ENCODE measurements at regions not wholly inside any gene's neighbourhood (a gene's known extent, or its start where the extent isn't known, plus 50 kb on each side); places are given as distances from the start of the nearest gene placed in this dataset.

DNA sequence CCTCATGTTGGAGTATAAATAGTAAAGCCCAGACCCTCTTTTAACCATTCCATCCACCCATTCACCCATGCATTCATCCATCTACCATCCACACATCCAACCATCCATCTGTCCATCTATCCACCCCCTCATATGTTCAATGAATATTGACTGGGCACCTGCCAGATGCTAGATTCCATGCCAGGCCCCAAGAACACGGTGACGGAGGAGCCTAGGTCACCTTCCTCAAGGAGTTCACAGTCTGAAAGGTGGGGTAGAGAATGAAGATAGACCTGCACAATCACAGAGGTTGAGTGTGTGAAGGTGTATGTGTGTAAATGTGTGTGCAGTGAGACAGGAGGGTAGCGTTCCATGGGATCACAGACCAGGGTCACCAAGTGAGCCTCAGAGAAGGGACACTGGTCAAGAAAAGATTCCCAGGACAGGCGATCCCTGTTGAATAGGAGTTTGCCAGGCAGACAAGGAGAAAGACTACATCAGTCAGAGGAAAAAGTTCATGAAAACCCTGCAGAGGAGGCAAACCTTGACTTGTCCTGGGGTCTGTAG lies 287.2 kb downstream of the CYP26B1 start:
- DNase-seq: no peak

DNA sequence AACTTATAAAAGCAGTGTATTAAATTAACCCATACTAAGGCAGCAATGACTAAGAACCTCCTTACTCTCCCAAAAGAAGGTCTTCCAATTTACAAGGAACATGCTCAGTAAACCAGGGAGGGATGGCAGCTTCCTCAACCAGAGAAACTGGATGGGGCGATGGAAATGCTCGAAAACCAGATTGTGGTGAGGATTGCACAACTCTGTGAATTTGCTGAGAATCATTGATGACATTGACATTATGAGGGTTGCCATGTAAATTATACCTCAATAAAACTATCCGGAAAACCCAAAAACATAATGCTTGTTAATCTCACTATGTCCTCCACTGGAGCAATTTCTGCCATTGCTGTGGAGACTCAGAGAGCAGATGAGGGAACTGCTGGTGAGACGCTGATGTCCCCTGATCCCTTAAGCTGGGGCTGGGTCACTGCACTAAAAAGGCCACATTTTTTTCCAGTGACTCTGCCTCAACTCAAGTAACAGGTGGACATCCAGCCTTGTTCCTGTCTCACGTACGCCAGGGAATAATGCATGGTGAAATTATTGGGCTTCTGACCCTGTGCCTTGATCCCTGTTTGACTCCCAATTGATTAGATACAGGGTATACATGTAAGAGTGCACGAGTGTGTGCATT lies 288.3 kb downstream of the CYP26B1 start:
- DNase-seq: no peak

DNA sequence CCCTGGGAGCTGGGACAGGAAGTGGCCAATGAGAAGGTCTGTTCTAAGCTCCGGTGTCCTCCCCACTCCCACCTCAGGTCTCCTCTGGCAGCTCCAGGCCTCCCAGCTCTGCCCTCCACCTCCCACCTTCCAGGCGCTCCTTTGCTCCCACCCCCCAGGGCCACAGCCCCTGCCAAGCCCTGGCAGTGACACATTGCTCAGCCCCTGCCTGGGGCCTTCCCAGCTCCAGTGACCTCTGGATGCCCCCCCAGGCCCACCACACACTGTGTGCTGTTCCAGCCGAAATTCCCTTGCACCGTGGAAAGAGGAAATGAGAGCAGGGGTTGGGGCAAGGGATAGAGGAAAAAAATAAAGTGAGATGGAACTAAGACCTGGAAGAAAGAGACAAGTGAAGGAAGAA lies 289.6 kb downstream of the CYP26B1 start:
- no peak for DNase-seq

DNA sequence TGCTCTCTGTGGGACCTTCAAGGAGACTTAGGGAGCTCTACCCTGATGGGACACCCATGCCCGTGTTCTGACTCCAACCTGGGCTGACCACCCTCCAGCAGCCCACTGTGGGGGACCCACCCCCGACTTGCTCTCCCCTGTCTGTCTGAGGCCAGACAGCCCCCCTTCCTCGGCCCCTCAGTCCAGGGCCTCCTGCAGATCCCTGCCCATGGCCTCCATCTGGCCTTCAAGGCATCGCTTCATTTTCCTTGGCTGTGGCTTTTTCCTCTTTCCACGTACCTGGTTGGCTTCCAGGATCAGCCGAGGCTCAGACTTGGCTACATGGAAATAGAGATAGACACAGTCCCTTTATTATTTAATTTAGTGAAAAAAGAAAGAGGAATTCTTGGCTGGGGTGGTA lies 290.0 kb downstream of the CYP26B1 start:
- DNase-seq: no peak

DNA sequence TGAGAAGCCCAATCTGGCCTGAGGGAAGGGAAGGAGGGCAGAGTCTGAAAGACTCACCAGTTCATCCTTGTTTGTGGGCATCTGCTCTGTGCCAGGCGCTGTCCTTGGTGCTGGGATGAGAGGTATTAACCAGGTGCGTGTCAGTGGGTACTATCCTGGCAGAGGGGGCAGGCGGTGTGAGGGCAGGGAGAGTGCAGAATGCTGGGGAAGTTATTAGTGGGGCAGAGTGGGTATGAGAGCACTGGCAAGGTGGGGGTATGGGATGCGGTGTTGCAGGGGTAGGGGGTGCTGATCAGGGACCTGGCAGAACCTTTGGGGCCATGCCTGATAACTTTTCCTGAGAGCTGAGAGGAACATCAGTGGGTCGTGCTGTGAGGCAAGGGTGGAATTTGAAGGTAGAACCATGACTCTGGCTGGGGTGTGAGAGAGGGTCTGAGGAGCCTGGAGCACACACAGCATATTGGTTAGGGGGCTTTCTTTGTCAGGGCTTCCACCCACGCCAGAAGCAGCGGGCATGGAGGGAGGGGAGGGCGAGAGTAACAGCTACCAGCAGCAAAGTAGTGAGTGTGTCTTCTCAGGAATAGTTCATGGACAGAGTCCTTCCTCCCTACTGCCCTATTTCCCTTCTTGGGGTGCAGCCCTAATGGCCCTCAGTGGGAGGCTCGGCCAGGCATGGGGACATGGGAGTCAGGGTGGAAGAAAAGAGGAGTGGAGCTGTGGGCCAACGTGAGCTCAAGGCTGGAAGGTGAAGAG lies 290.7 kb downstream of the CYP26B1 start:
- no peak for DNase-seq

DNA sequence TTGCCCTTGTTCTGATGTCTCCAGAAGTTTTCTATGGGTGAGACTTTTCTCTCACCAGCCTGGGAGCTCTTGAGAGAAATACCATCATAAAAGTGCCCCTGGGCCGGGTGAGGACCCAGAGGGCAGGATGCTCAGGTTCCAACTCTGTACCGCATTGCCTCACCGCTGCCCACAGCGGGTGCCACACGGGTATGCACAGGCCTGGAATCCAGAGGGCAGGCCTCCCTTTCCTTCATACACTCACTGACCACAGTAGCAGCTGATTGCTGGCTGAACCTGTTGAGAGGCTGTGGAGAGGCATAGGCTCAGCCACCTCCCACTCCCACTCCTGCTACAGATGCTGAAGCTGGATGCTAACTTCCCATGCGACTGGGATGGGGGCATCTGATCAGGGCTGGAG lies 293.8 kb downstream of the CYP26B1 start:
- DNase-seq: no peak

DNA sequence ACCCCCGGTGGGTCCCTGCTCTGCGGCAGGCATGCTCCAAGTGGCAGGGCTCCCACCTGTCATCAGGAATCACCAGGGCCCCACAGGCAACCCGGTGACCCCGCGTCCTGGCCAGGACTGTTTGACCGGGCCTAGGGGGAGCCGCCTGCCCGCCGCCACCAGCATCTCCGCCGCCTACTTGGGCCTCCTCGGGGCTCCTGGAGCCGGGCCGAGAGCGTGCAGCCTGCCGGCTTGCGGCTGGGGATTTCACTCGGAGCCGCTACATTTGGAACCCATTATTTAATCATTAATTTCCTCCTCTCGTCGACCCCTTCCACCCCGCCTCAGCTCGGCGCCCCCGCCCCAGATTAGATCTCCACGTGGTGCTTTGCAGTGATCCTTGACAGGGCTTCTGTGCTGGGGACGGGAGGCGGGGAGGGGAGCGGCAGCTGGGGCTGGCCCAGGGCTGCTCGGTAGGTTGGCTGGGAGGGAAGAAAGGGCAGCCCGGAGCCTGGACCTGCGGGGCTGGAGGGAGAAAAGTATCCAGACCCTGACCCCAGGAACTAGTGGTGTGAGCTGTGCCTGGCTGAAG lies 295.4 kb downstream of the CYP26B1 start:
- no peak for DNase-seq

DNA sequence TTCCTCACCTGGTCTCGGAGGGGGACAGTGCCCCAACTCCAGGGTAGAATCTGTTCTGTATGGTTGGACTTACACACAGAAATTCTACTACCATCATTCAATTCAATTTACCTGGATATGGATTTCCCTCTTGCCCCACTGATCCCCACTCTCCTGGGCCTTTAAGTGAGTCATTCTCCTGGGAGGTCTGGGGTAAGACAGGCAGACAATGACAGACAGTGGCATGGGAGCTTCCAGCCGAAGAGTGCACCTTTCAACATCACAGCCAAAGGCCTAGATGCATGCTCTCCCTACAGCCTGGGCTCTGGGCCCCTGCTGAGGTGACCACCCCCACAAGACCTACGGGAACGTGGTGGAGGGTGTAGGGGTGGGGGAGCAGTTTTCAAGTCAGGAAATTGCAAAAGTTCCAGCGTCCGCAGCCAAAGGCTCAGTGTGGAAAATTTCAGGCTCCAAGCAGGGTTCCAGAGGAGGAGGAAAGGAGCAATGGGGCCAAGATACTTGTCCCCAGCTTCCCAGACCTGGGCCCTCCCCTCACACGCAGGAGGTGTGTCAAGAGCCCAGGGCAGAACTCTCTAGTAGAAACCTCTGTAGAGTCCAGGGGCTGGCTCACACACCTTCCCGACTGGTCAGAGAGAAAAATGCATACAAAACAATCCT lies 296.4 kb downstream of the CYP26B1 start:
- DNase-seq: no peak

DNA sequence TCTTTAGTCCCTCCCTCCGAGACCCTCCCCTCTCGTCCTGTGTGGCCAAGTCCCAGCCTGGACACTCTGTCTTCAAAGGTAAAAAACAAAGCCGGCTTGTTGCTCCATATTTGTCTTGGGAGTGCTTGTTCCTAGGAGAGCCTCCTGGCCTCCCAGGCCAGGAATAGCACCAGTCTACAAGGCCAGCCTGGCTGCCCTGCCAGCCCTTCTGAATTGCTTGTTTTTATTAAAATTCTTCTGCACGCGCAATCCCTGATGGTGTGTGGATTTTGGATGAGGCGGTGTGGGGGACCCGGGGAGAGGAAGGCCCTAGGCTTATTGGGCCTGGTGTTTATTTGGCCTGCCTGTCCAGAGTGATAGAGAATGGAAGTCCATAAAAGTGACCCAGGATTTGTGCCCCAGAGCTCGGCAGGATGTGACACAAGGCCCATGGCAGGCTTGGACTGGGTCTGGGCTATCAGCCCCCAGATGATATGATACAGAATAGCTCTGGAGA lies 297.3 kb downstream of the CYP26B1 start:
- DNase-seq: no peak

DNA sequence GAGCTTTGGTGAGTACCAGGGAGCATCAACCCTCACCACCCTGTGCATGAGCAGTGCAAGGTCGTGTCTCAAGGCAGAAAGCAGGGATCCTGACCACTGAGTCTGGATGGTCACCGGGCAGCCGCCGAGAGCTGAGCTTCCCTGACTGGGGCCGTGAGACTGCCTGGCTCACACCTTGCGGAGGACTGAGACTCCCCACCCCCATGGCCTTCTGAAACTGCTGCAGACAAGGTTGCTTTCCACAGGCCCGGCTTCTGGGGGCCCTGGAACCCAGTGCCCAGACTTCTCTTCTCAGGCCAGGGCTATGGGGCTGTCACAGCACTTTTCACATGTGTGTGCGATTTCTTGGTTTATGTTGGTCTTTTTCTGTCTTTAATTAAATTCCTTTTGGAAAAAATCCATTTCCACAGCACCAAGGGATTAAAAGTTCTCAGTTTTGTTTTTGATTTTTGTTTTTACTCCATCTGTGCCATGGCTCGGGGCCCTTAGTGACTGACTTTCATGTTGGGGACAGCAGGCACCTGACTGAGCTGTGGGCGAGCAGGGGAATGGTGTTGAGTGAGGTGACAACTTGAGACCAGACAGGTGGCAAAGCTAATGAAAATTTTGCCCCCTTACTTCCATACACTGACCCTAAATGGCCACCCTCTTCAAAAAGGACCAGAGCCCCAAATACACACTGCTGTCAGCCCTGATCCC lies 297.9 kb downstream of the CYP26B1 start:
- DNase-seq: no peak

DNA sequence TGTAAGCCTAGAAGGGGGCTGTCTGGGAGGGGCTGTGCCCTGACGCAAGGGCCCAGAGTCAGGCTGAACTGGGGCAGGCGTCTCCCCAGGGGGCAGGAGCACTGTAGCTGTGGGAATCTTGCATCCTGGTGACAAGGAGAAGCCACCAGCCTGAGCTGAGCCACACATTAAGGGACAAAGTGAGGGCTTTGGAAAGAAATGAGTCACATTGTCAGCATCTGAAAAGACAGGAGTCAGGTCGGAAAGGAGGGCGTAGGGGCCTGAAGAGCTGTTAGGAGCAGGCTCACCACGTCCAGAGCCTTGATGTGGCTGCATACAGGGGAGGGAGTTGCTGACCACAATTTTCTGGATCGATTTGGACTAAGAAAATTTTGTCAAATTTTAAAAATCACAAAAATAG lies 298.6 kb downstream of the CYP26B1 start:
- no peak for DNase-seq

DNA sequence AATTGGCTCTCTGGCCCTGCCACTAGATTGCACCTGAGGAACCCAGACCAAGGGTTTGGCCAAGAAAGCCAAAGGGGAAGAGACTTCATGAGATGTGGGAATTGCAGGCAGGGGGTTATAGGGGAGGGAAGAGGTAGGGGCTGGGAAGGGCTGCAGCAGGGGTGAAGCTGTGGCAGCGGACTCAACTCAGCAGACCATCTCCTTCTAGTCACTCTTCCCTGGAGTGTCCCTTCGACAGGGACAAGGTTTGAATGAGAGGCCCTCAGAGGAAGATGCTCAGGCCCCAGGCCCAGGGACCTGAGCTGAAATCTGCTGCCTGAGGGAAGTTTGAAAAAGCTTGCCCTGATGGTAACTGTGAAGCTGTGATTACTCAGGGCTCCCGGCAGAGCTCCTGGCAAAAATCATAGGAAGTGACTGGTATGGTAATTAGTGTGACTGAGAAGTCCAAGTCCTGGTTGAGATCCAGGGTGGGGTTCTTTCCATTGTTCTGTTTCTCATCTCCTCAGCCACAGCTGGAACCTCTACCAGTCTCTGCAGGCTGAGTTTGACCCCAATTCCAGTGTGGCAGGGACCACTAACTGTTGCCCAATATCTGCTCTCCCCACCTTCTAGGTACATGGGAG lies 300.9 kb downstream of the CYP26B1 start:
- DNase-seq: no peak

DNA sequence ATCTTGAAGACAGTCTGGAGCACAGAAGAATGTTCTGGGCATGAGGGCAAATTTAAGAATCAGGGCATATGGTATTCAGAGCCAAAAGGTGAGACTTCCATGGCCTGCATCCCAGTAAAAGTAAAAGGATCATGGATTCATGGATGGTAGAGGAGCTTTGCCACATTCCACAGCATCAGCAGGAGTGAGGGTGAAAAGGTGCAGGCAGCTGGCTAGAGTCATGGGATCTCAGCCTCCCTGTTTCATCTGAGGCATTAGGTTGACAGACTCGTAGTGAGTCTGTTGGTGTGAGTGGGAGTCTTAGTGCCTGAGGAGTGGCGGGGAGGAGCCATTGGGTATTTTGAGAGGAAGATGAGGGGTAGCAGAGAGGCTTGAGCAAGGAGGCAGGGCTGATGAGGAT lies 301.6 kb downstream of the CYP26B1 start:
- DNase-seq: no peak

DNA sequence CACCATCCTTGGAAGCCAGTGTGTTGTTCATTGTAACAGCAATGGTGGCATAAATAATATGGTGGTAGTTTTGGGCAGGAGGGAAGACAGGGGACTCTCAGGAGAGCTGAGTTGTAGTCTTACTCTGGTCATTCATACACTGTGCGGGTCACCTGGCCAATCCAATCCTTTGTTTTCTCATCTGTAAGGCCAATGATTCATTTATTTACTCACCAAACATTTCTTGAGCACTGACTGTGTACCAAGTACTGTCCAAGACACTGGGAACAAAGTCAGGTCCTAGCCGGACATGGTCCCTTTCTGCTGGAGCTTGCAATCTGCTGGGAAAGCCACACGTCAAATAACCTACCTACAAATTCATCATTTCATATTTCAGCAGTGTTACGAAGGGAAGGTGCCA lies 302.7 kb downstream of the CYP26B1 start:
- no peak for DNase-seq

DNA sequence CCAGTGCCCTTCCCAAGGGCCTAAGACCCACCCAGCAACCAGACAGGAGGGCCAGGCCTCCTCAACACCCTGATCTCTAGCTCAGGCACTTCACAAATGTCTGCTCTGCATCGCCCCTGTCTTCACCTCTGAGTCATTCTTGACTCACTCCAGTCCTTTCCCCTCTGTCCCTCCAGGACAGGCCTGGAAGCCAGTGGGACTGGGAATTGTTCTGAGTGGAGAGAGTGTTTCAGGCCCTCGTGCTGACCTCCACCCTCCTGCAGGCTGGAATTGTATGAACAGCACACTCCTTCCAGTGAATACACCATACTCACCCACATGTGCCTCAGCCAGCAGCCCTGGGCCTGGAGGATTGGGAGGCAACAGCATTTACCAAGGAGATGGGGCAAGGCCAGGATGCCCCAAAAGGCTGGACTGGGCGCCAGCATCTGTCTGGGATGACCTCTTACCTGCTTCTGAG lies 304.2 kb downstream of the CYP26B1 start:
- DNase-seq: no peak

DNA sequence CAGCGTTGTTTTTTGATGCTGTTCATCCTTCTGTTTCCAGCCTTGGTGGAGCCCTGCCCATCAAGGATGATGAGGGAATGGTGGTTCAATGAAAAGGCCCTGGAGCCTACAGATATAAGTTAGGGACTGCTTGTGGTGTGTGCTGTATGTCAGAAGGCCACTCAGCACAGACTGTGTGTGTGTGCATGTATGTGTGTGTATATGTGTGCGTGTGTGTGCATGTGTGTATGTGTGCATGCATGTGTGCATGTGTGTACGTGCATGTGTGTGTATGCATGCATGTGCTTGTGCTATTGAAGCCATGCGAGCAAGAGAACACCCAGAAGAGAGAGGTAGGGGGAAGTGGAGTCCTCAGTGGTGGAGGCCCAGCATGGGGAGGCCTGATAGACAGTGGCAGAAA lies 304.9 kb downstream of the CYP26B1 start:
- DNase-seq: no peak

DNA sequence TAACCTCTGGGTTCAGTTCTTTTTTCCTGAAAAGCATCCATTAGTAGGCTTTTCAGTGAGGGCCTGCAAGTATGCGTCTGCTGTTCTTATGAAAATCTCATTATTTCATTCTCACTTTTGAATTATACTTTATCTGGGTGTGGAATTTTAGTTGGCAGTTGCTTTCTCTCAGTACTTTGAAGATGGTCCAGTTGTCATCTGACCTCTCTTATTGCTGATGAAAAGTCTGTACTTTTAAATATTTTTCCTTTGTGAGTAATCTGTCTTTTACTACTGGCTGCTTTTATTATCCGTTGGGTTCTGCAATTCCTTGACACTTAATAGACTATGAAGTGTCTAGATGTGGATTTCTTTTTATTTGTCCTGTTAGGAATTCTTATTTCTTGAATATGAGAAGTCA lies 307.8 kb downstream of the CYP26B1 start:
- DNase-seq: no peak

DNA sequence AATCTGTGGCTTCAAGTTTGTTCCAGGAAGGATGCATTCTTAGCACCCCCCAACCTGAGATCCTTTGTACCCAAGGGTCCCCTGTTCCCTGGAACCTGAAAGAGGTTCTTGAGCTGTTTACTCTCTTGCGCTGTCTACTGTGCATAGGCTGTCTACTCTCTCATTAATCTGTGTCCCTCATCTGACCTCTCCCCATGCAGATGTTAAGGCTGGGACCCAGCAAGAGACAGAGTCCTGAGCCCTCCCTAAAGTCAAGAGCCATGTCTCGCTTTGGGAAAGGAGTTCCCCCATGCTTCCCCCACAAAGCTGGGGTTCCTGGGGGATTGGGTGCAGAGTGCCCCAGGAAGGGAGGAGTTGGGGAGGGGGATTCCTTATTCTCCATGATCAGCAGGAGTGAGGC lies 312.9 kb downstream of the CYP26B1 start:
- no peak for DNase-seq

DNA sequence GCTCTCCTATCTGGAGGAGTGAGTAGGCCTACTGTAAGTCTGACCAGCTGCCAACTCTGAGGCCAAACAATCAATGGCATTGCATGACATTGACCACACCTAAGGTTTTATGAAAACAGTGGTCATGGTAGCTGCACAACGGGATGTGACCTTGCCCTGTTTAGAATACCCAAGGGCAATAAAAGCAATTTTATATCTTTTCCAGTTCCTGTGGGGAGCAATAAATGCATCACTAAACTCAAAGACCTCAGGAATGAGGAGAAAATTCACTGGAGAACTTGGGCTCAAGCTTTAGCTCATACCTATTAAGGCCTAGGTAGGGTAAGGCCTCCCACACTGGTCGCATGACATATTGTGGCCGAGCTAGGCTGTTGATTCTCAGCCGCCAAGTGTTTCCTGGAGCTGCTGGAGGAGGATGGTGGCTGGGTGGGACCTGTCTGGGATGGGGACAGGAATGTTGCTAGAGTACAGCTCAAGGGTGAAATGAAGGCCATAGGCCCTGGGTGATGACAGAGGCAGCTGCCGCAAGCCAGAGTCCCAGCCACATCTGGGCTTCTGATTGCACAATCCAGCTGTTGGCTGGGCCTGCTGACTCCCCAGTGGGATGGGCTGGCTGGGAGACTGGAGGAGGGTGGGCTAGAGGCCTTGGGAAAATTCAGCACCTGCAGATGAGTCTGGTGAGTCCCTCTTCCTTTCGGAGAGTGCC lies 313.7 kb downstream of the CYP26B1 start:
- no peak for DNase-seq

DNA sequence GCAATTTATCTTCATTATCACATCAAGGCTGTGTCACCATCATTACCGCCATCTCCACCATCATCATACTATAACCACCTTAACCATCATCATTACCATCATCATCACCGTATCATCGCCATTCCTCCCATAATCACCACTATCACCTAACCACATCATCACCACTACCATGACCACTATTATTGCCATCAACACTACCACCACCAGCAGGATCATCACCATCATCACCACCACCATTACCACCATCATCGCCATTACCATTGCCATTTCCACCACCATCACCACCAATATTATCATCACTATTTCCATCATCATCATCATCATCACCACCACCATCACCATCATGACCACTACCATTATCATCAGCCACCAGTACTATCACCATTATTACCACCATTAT lies 314.4 kb downstream of the CYP26B1 start:
- DNase-seq: no peak

DNA sequence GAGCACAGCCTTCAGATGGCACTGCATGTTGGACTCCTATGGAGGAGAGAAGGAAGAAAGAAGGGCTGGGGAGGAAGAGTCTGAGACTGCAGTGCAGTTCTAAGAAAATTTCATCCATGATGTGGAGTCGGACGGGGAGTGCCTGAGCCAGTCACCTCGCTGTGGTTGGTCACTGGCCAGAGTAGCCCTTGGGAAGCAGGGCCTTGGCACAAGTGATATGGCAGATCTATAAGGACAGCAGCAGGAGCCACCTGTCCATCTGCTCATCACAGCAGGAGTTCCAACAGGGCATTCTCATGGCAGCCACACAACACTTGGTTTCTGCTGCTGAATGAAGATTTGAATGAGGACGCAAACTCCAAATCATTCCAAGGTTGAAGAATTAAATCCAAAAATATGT lies 314.8 kb downstream of the CYP26B1 start:
- no peak for DNase-seq

DNA sequence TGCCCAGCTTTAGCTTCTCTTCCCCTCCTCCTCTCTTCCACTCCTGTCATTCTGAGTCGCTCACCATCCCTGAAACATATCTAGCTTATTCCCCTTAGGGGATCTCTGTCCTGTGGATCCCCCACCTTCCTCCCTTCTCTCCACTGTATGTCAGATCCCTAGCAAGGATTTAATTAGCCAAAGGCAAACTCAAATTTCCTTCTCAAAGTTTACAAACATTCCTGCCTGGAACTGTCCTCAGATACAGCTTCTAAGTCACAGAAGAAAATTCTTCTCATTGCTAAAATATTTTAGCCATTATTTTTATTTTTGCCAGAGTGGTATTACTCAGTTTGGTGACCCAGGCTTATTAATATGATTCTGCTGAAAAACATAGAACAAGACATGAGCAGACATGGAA lies 315.3 kb downstream of the CYP26B1 start:
- DNase-seq: no peak
